HepG2 (cell line): ENCODE measurements at regions not wholly inside any gene's neighbourhood (a gene's known extent, or its start where the extent isn't known, plus 50 kb on each side); places are given as distances from the start of the nearest gene placed in this dataset.

Experiments used
- GABPA ChIP-seq, 2 experiments: IDR thresholded peaks; 2 replicates each; pipeline ENCODE4 v1.6.1; 2011 to 2016; ENCODE audit warnings: low read depth in 2 of 2, low read length in 1 of 2, missing biosample characterization in 1 of 2, missing genetic modification characterization in 1 of 2
- POLR2A ChIP-seq, 2 experiments: IDR thresholded peaks; 2 replicates each; pipeline ENCODE4 v1.6.1; 2011; ENCODE audit warnings: low read depth in 2 of 2, low read length in 2 of 2, mild to moderate bottlenecking in 1 of 2, moderate library complexity in 1 of 2; ENCODE audit not compliant: insufficient read depth in 1 of 2
- SUZ12 ChIP-seq: fragments of 150-350 bp; IDR thresholded peaks from 2 replicates; pipeline ENCODE4 v1.6.1; 2014; ENCODE audit warnings: low read depth, low read length
- TAF1 ChIP-seq: sonication (generic); formaldehyde crosslinking; IDR thresholded peaks from 2 replicates; pipeline ENCODE4 v1.4.0; 2020; ENCODE audit warnings: missing genetic modification reagents

DNA sequence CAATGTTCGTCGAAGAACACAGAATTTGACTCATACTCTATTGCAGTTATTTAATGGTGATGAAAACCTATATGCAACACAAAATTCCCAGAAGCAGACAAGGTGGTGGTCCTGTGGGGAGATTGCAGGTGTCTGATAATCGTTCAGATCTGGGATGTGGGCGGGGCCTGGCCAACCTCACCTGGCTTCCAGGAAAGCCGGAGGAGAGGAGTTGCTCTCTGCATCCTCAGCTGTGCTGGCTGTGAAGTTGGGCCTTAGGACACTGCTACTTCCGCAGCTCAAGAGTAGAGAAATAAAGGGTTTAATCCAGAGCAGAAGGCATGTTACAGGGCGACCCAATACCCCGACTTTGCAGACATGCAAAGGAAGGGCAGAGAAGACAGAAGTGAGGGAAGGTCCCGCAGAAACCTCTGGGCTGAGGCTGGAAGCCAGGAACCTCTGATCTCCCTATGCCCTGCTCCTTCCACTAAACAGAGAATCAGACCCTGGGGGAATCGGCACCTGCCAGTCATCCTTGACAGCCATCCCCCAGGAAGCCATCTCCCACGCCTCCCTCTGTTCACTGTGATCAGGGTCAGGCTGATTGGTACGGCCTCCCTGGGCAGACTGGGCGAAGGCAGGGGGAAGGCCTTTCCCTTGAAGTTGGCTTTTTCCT lies 590.3 kb downstream of the AJAP1 start:
- no peak for TF ChIP-seq POLR2A (IDR thresholded peaks at IDR 0.05; ENCODE audit: insufficient read depth in 1 of 2, low read depth in 2 of 2, low read length in 2 of 2)
- TF ChIP-seq TAF1: no peak
- TF ChIP-seq SUZ12: no peak
- TF ChIP-seq GABPA (IDR thresholded peaks at IDR 0.05; ENCODE audit: low read depth, low read length): no peak
- TF ChIP-seq GABPA (CRISPR knock-in tag; IDR thresholded peaks at IDR 0.05; ENCODE audit: low read depth): no peak
